ENCODE measurements at regions not wholly inside any gene's neighbourhood (a gene's known extent, or its start where the extent isn't known, plus 50 kb on each side); places are given as distances from the start of the nearest gene placed in this dataset.
A peak's percentile ranks its signal among the peaks of the same experiment; 100 is the strongest.

GRCh38 chr4:85419103-85419502 lies 55.8 kb upstream of the ARHGAP24 start:
- DNase-seq (ENCODE audit: extremely low read depth in 1 of 11, low read depth in 9 of 11, low spot score in 4 of 11) = no peak

GRCh38 chr4:85420831-85421230 lies 54.1 kb upstream of the ARHGAP24 start:
- peak in 10 of 11 donors; percentile 10 to 51 (median 34) for DNase-seq (ENCODE audit: extremely low read depth in 1 of 11, low read depth in 9 of 11, low spot score in 4 of 11)

- DNase-seq (ENCODE audit: extremely low read depth in 1 of 11, low read depth in 9 of 11, low spot score in 4 of 11) = no peak
Observed at GRCh38 chr4:85423431-85423830, 51.5 kb upstream of the ARHGAP24 start.

Measured in renal cortex interstitium (tissue), 11 donors.